ENCODE measurements at regions not wholly inside any gene's neighbourhood (a gene's known extent, or its start where the extent isn't known, plus 50 kb on each side); places are given as distances from the start of the nearest gene placed in this dataset.
"Not testable (repeated sequence)": the region's sequence is repeated elsewhere in the genome, so short reads cannot be mapped to it uniquely, and the experiment has no call there.

DNA sequence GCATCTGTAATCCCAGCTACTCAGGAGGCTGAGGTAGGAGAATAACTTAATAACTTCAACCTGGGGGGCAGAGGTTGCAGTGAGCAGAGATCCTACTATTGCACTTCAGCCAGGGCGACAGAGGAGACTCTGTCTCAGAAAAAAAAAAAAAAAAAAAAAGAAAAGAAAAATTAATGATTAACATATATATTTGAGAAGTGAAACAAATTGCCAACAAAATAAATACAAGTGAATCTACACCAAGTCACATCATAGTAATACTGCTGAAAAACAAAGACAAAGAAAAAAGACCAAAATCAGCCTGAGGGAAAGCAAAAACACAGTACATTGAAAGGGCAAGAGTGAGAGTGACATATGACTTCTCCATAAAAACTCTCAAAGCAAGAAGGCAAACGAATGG is 123.7 kb downstream of the CASP12 start:
- DNase-seq, result no peak

- DNase-seq, result no peak
Measured at GRCh38 chr11:104772806-104773241, 125.4 kb downstream of the CASP12 start.

DNA sequence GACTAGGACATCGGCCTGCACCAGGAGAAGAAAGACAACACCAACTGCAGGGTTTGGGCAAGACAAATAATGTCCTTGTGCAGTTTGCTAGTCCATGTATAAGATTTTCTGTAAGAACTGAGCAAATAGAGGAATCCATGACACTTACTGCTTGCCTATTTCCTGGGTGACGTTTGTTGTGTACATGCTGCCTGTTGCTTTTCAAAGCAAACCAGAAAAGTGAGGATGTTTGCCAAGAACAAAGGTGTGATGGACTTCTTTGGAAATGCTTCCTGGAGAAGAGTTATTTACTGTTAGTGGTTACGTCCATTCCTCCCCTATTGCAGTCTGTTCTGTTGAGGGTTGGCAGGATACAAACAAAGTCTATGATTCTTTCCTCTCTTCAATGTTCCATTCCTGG is 126.5 kb downstream of the CASP12 start:
- no peak for DNase-seq

GRCh38 chr11:104771046-104771445 is 127.2 kb downstream of the CASP12 start:
- DNase-seq, result not testable (repeated sequence)

DNA sequence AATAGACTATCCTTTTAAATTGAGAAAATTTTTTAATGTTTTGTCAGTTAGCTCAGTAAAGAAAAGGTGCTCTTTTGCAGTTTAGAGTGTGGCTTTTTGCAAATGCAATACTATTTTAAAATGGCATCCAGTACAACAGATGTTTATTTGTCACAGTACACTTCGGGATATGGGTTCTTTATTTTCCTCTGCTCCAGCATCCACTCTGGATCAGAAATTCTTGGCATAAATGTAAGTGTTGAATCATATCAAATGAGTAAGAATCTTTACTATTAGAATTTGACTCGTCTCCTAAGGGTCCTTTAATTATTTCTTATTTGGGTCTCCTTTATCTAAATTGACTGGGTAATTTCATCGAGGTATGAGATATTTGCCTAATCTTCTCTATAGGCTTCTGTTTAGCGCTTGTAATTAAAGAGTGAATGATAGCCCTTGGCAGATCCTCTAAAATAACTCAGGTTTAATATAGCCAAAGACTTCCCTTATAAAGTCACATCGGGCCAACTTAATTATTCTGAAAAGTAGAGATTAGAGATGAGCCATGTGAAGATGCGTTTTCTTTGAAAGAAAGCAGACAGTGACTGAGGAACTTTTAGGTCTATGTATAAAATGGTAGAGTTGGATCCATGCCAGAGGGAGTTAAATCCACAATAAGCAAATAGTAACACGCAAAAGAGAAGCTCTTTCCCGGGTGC is 132.7 kb downstream of the CASP12 start:
- no peak for DNase-seq

DNA sequence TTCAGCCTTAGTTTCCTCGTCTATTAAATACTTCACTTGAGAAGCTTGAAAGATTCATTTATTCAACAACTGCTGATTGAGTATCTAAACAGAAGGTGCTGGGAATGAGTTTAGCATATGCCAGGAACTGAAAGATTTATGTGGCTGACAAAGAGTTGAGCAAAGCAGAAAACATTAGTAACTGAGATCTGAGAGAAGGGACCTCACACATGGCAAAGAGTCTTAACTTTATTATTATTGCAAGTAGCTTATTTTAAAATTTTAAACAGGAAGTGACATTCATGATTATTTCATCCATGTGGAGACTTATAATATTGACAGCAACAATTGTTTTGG is 133.6 kb downstream of the CASP12 start:
- no peak for DNase-seq

DNA sequence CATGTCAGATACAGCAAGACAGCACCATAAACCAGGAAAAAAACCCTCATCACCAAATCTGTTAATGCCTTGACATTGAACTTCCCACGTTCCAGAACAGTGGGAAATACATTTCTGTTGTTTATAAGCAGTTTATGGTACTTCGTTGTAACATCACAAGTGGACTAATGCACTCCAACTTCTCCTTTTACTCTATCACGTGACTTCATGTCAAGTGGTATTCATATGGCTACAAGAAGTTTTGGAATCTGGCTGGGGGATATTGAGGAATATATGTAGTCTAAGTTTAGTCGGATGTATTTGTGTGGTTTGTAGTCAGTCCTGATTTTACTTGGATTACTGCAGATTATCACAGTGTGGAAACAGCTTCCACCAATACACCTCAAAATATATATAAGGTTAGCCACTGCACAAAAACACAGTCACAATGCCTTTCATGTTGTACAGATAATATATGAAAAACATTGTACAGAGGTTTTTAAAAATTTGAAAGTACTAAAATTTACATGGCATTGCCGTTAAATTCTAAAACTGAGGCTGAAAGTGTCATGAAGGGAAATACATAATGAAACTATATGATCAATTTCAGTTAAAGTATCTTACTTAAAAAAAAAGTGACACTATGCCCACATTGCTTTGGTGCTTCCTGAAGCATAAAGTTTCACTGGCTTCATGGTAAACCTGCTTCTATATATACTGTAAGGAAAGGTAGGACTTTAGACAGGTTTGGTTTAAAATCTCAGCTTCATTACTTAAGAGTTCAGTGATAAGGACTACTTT is 134.1 kb downstream of the CASP12 start:
- no peak for DNase-seq

- no peak for DNase-seq
Measured at GRCh38 chr11:104761511-104761910, 136.7 kb downstream of the CASP12 start.

- no peak for DNase-seq
Measured at GRCh38 chr11:104759464-104759863, 138.8 kb downstream of the CASP12 start.

DNA sequence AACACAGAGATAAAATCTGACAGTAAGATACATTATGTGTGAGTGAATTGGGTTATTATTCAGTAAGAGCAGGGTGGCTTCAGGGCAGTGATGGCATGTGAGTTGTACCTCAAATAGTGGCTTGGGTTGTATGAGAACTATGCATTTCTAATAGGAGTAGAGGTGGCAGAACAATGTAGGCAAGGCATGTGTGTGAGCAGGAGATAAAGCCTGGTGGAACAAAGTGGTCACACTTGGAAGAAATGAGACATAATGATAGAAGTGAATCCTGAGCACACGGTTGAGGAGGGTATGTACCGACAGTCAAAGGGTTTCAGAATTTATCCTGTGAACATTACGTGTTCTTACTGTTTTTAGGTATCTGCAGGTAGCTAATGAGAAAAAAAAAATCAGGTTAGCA is 159.3 kb downstream of the CASP12 start:
- no peak for DNase-seq

DNA sequence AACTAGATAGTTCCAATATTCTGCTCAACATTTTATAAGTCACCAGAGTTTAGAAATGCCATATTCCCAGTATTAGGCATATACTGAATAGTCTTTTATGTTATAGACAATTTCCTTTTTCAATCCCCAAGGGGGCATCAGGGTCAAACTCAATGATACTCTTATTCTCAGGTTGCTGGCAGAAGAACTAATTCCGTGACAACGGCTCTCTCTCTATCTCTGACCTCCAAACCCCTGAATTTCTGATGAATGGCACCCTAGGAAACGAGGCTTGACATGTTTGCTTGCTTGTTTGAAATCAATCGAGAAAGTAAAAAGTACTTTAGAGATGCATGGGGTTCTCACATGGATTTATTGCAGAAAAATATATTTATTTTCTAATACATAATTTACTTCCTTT is 160.1 kb downstream of the CASP12 start:
- DNase-seq, result no peak

- no peak for DNase-seq
Measured at GRCh38 chr11:104736502-104736901, 161.8 kb downstream of the CASP12 start.

- no peak for DNase-seq
Measured at GRCh38 chr11:104734998-104735397, 163.3 kb downstream of the CASP12 start.

DNA sequence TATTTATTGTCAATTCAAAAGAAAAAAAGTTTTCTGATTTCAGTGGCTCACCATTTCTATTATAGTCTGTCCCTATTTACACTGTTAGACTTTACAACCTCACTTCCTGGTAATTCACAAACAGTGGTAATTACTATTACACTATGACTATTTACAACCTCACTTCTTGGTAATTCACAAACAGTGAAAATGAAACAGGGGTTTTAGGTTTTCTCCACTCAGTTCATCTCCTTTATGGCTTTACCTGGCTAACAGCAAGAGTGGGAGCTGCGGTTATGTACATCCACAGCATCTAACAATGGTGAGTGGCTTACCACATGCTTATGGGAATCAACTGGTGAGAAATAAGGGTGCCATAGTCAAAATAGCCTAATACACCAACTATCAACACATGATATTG is 166.4 kb downstream of the CASP12 start:
- DNase-seq, result no peak

DNA sequence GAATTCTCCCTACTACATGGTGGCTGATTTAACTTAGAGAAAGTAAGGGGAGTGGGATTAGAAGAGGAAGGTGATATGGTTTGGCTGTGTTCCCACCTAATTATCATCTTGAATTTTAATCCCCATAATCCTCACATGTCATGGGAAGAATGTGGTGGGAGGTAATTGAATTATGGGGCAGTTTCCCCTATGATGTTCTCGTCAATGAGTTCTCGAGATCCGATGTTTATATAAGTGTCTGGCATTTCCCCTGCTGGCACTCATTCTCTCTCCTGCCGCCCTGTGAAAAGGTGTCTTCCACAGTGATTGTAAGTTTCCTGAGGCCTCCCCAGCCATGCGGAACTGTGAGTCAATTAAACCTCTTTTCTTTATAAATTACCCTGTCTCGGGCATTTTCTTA is 169.3 kb downstream of the CASP12 start:
- DNase-seq, result no peak

- no peak for DNase-seq
Measured at GRCh38 chr11:104727768-104728167, 170.5 kb downstream of the CASP12 start.

DNA sequence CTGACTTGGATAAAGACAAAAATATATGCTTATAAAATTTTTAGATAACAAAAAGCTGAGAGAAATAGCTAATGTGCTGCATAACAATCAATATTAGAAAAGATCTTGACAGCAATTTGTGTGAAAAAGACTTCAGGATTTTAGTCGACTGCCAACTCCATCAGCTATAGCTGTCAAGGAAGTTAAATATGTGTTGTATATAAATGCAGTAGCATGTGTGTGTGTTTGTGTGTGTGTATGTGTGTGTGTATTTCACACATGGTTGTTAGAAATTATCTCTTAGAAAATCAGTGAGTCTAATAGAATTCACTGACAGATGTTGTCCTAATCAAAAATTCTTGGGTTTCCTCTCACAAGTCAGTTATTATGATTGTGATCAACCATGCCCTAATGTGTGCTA is 171.2 kb downstream of the CASP12 start:
- no peak for DNase-seq

DNA sequence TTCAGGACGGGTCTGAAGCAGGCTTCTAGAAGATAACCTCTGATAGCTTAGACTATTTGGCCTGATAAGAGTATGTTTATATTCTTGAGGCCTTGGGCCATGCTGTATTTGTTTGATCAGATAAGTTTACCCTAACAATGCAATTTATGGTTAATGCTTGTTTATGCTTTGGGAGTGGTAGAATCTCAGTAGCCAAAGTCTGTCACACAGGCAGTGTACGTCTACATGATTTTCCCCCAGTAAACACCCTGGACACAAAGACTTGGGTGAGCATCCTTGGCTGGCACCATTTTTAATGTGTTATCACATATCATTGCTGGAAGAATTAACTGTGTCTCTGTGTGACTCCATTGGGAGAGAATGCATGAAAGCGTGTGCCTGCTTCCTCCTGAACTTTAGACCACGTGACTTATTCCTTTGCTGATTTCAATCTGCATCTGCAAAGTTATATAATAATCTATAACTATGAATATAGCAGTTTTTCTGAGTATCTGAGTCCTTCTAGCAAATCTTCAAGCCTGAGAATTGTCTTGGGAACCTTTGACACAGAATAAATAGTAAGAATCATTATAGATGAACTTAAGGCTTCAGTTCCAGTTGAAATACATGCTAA is 172.4 kb downstream of the CASP12 start:
- DNase-seq, result no peak

DNA sequence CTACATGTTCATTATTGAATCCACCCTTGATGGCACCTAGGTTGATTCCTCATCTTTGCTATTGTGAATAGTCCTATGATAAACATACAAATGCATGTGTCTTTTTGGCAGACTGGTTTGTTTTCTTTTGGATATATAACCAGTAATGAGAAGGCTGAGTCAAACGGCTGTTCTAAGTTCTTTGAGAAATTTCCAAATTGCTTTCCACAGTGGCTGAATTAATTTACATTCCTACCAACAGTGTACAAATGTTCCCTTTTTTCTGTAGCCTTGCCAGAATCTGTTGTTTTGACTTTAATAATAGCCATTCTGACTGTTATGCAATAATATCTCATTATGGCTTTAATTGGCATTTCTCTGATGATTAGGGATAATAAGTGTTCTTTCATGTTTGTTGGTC is 184.9 kb downstream of the CASP12 start:
- DNase-seq, result no peak

DNA sequence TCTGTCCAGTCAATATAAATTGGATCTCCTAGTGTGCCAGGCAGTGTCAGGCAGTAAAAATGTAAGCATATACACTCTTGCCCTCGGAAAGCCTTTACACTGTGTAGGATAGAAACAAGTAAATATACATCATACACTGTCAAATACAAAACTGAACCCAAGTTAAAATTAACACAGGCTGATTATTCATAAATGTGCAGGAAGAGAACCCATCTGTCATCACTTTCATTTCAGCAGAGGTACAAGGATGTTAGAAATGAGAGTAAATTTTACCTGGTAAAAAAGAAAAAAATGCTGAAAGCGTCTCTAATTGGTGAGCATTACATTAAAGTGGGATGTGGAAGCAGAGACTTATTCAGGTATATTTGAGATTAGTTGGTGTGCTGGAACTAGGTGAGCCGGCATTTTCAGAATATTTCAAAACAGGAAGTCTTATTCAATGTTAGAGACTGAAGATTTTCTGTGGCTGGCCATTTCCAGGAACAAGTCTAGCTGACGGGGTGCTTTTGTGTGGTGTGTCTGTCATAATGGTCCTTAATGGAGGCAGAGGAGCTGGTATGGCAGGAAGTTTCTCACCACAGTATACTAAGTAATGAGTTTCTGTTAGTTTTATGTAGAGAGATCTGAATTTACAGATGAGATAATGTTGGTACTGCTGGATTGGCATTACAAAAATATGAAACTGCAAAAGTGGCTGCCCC is 192.6 kb downstream of the CASP12 start:
- no peak for DNase-seq

- DNase-seq, result no peak
Measured at GRCh38 chr11:104704888-104705287, 193.4 kb downstream of the CASP12 start.

DNA sequence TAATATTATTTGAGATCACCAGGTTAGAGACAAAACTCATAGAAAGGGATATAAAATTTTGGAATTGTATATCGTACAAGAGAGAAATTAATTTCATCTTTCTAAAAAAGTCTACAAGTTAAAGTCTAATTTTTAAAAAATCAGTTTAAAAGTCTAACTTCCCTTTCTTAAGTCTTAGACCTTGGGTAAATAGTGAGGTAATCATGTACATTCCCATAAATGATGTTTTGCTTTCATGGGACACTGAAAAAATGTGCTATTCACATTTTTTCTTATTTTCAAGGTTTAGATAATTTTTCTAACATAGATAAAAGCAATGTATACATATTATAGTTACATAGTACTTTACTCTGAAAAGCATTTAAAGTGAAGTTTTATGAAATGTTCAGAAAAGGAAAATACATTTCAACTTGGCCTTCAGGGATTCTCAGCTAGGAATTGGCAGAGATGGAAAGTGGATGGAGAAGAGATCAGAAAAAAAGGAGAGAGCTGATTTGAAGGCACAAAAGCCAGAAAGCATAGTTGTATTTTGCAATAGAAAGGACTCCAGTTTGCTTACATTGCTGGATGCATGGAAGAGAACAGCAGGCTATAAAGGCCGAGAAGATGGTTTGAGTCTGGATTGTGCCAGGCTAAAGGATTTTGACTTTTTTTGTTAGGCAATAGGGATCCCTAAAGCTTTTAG is 194.0 kb downstream of the CASP12 start:
- DNase-seq, result no peak

DNA sequence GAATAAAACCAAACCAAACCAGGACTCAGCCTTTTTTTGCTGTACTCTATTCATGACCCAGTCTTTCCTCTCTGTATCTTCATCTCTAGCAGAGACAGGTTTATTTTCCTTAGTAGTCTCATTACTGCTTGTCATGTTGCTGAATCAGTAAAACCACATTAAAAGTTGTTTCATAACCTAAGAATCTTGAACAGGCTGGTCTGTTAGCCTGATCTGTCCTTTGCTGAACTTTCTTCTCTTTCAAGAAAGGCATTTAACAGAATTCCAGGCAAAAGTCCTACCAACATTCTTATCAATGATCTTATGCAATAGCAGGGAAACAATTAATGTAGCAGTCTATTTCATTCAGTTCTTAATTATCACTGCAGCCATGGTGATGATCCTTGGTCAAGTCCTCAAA is 197.7 kb downstream of the CASP12 start:
- DNase-seq, result no peak
